22Rv1 (cell line): ENCODE measurements at regions not wholly inside any gene's neighbourhood (a gene's known extent, or its start where the extent isn't known, plus 50 kb on each side); places are given as distances from the start of the nearest gene placed in this dataset.

Experiments used
- H3K27ac ChIP-seq: fragments of 450-650 bp; 2 replicates; pipeline ENCODE4 v1.5.1; 2017
- CTCF ChIP-seq: fragments of 450-650 bp; IDR thresholded peaks from 2 replicates; pipeline ENCODE4 v1.5.1; 2017; ENCODE audit warnings: mild to moderate bottlenecking
- ZFX ChIP-seq: fragments of 450-650 bp; IDR thresholded peaks from 2 replicates; pipeline ENCODE4 v1.6.1; 2017; ENCODE audit warnings: antibody characterized with exemption, borderline replicate concordance

GRCh38 chr10:111996103-111996502 is 187.5 kb downstream of the GPAM start:
- TF ChIP-seq ZFX (no peak), CTCF (no peak)
- no peak overlapping the region for H3K27ac ChIP-seq

- no peak overlapping the region for H3K27ac ChIP-seq
- no peak for TF ChIP-seq CTCF
- TF ChIP-seq ZFX: no peak
Observed at GRCh38 chr10:111998728-111999127, 184.8 kb downstream of the GPAM start.

- no peak overlapping the region for H3K27ac ChIP-seq
- TF ChIP-seq ZFX: no peak
- TF ChIP-seq CTCF: no peak
Observed at GRCh38 chr10:111999205-111999914, 184.2 kb downstream of the GPAM start.

DNA sequence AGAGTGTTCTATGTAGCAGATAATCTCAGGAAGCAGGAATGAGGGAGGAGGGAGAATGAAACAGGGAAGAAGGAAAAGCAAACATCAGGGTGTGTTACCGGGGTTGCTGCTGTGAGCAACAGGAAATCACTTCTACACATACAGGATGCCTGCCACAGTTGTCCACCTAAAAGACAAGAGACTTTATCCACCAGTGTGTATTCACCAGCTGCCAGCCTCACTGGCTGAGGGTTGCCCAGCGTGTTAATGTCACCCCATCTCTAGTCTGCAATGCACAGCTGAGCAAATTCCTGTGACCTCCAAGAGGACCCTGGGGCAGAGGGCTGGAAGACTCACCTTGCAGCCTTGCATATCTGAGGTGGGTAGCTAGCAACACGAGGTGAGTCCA is 183.7 kb downstream of the GPAM start:
- H3K27ac ChIP-seq: no peak overlapping the region
- no peak for TF ChIP-seq ZFX
- TF ChIP-seq CTCF: no peak

DNA sequence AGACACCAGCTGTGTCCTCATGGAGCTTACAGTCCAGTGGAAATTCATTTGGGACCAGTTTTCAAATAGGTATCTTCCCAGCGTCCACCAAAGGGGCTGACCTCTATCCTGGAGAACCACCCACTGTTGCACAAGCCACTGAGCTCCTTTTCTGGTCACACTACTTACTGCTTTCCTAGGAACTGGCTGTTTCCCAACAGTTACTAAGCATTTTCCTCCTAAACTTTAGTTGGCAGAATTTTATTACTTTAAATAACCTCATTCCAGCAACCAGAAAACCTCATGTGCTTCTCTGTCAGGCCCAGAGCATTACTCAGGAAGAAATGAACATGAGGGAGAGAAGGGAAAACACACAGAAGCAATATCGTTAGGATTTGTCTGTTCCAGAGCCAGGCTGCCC is 183.1 kb downstream of the GPAM start:
- H3K27ac ChIP-seq: no peak overlapping the region
- TF ChIP-seq CTCF: no peak
- no peak for TF ChIP-seq ZFX

GRCh38 chr10:112002206-112002605 is 181.4 kb downstream of the GPAM start:
- no peak for TF ChIP-seq ZFX
- no peak for TF ChIP-seq CTCF
- no peak overlapping the region for H3K27ac ChIP-seq

DNA sequence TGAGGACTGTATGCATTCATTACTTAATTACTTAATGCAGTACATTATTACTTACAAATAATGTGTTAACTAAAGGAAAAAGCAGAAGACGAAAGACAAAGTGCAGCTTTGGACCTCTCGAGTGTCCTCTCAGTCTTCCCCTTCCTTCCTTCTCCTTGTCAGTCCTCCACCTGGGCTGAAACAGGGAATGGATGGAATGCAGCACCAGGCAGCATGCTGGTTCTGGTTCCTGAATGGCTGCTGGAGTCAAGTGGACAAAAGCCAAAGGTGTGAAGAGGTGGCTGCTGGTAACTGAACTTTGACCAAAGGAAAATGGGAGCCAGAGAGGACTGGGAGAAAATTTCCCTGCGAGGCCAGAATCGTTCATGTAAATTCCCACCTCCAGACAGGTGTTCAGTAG is 179.5 kb downstream of the GPAM start:
- TF ChIP-seq ZFX (no peak), CTCF (no peak)
- H3K27ac ChIP-seq: no peak overlapping the region
